PFSK-1 (cell line): ENCODE measurements at regions not wholly inside any gene's neighbourhood (a gene's known extent, or its start where the extent isn't known, plus 50 kb on each side); places are given as distances from the start of the nearest gene placed in this dataset.

Experiments
- FOXP2 ChIP-seq: optimal IDR thresholded peaks from 2 replicates; pipeline ENCODE3; 2011; ENCODE audit warnings: borderline replicate concordance, control low read depth, inconsistent platforms; ENCODE audit not compliant: insufficient read depth; ENCODE audit errors: extremely low read length, extremely low read depth
- POLR2AphosphoS5 ChIP-seq: IDR thresholded peaks from 2 replicates; pipeline ENCODE4 v1.6.1; 2012; ENCODE audit warnings: low read depth, mild to moderate bottlenecking, control low read depth, low read length, moderate library complexity
- SIN3A ChIP-seq: IDR thresholded peaks from 2 replicates; pipeline ENCODE4 v1.6.1; 2012; ENCODE audit warnings: mild to moderate bottlenecking, low read length, moderate library complexity, borderline replicate concordance; ENCODE audit not compliant: insufficient read depth
- TAF1 ChIP-seq: IDR thresholded peaks from 2 replicates; pipeline ENCODE4 v1.6.1; 2012; ENCODE audit warnings: low read length, control low read depth, borderline replicate concordance; ENCODE audit not compliant: insufficient read depth
- TF ChIP-seq, protein P1 (sequence below), 2 experiments: IDR thresholded peaks; 2 replicates each; pipeline versions ENCODE4 v1.6.1 to v1.8.0; 2011 to 2012; ENCODE audit warnings: low read depth in 2 of 2, low read length in 2 of 2, control low read depth in 1 of 2, inconsistent platforms in 1 of 2, mild to moderate bottlenecking in 1 of 2, moderate library complexity in 1 of 2; ENCODE audit not compliant: insufficient read depth in 1 of 2

DNA sequence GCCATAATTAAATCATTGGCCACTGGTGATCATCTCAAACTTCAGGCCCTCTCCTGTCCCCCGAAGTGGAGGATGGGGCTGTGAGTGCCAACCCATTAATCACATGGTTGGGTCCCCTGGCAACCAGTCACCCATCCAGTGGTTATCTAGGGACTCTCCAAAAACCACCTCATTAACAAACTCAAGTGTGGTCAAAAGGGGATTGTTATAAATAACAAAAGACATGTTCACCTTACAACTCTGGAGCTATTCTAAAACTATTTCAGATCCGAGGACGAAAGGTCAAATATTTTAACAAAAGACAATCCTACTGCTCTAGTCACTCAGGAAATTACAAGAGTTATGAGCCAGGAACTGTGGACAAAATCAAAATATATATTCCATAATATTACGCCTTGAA, 60.0 kb upstream of the PRNP start:
- TF ChIP-seq FOXP2 (no peak), POLR2AphosphoS5 (no peak), TAF1 (no peak), SIN3A (no peak)

DNA sequence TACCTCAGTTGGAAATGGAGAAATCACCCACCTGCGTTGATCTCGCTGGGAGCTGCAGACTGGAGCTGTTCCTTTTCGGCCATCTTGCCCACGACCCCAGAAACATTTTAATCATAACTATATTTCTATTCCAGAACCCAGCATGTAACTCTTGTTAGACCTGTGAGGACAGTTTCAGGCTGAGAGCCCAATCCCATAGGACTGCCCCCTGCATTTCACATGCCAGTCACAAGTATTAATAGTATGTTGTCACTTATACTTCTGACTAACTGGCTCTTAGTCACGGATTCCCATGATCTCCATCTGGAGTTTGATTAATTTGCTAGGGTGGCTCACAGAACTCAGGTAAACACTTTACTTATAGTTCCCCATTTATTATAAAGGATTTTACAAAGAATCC, 60.6 kb upstream of the PRNP start:
- TF ChIP-seq POLR2AphosphoS5, result no peak
- TF ChIP-seq, protein P1, sequence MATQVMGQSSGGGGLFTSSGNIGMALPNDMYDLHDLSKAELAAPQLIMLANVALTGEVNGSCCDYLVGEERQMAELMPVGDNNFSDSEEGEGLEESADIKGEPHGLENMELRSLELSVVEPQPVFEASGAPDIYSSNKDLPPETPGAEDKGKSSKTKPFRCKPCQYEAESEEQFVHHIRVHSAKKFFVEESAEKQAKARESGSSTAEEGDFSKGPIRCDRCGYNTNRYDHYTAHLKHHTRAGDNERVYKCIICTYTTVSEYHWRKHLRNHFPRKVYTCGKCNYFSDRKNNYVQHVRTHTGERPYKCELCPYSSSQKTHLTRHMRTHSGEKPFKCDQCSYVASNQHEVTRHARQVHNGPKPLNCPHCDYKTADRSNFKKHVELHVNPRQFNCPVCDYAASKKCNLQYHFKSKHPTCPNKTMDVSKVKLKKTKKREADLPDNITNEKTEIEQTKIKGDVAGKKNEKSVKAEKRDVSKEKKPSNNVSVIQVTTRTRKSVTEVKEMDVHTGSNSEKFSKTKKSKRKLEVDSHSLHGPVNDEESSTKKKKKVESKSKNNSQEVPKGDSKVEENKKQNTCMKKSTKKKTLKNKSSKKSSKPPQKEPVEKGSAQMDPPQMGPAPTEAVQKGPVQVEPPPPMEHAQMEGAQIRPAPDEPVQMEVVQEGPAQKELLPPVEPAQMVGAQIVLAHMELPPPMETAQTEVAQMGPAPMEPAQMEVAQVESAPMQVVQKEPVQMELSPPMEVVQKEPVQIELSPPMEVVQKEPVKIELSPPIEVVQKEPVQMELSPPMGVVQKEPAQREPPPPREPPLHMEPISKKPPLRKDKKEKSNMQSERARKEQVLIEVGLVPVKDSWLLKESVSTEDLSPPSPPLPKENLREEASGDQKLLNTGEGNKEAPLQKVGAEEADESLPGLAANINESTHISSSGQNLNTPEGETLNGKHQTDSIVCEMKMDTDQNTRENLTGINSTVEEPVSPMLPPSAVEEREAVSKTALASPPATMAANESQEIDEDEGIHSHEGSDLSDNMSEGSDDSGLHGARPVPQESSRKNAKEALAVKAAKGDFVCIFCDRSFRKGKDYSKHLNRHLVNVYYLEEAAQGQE (IDR thresholded peaks at IDR 0.05; ENCODE audit: insufficient read depth in 1 of 2, low read depth in 2 of 2, low read length in 2 of 2), result no peak
- no peak for TF ChIP-seq SIN3A
- no peak for TF ChIP-seq TAF1

DNA sequence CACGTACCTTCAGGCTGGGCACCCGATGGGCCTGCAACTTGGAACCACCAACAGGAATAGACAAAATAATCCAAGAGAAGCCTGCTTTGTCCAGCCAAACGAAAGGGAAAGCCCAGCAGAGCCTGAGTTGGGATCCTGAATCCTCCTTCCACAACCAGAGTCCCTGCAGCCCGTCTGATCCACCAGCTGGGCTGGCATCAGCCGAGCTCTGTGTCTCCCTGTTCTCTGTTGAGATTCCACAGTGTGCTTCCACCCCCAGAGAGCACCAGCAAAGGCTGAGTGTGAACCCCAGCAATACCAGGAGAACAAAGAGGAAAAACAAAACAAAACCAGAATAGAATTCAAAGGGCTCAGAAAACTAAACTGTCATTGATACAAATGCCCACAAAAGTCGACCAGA, 68.8 kb upstream of the PRNP start:
- TF ChIP-seq FOXP2 (no peak), SIN3A (no peak), TAF1 (no peak), POLR2AphosphoS5 (no peak)
- TF ChIP-seq, protein P1 (IDR thresholded peaks at IDR 0.05; ENCODE audit: insufficient read depth in 1 of 2, low read depth in 2 of 2, low read length in 2 of 2), result no peak

DNA sequence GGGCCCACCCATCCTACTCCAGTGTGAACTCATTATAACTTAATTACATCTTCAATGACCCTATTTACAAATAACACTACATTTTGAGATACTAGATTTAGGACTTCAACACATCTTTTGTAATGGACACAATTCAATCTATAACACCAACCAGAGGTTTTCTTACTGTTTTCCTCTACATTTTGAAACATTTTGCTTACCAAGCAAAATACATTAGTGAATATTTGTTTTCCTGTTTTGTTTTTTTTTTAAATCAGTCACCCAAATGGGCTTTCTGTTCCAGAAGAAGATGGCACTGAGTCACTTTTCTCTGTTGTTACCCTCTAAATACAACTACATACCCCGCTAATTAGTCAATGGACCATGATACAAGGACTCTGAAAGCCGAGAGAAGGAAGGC, 69.2 kb upstream of the PRNP start:
- TF ChIP-seq SIN3A, result no peak
- TF ChIP-seq FOXP2, result no peak
- TF ChIP-seq POLR2AphosphoS5, result no peak
- TF ChIP-seq TAF1, result no peak
- TF ChIP-seq, protein P1 (IDR thresholded peaks at IDR 0.05; ENCODE audit: insufficient read depth in 1 of 2, low read depth in 2 of 2, low read length in 2 of 2), result no peak

DNA sequence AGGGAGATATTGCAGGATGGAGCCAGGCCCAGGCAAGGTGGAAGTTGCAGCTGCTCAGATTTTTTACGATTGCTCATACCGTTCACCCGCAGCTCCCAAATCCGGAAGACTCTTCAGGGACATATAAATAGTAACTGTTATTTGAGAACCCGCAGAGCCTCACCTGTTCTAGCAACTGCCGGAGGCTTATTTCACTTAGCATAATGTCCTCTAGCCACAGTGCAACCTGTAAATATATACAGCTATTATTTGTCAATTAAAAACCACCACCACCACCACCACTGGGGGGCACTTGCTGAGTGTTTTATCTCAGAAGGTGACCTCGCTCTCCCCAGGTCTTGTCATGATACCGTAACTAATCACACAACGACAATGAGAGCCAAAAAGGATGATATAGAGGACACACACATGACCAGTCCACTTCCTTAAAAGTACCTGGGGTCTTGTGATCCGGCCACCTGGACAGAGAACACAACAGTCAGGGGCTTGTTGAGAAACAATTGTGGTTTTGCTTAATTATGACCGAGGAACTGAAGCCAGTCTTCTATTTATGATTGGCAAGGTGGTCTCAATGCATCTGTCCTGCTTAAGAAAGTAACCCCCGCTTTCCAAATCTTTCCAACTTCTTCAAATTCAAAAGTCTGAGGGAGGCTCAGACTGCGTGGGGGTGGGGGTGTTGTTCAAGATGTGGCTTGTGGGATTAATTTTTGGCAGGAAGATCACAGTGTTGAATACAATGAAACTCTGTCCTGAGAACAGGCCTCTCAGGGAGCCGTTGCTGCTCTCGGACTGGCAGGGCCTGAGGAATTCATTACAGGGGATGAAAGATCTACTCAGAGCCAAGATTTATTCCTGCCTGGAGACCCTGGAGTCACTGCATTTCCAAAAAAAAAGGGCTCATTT, 72.3 kb upstream of the PRNP start:
- no peak for TF ChIP-seq SIN3A
- no peak for TF ChIP-seq FOXP2
- TF ChIP-seq, protein P1 (IDR thresholded peaks at IDR 0.05; ENCODE audit: insufficient read depth in 1 of 2, low read depth in 2 of 2, low read length in 2 of 2), result no peak
- TF ChIP-seq POLR2AphosphoS5, result no peak
- TF ChIP-seq TAF1, result no peak
